SK-N-SH (cell line): ENCODE measurements at regions not wholly inside any gene's neighbourhood (a gene's known extent, or its start where the extent isn't known, plus 50 kb on each side); places are given as distances from the start of the nearest gene placed in this dataset.

ENCODE experiments used
- CTCF ChIA-PET: fragments of 300-600, 350-600 bp; formaldehyde crosslinking; extraction: SDS; loops from one replicate; lab custom pipeline; 2021; lab: Yijun Ruan, JAX
- POLR2A ChIA-PET: fragments of 350-600 bp; sonication (Branson Sonifier 250); formaldehyde crosslinking; extraction: SDS; loops from one replicate; lab custom pipeline; 2020; ENCODE audit warnings: antibody characterized with exemption, inconsistent platforms; lab: Yijun Ruan, JAX
- DNase-seq: peaks from one replicate; pipeline ENCODE4 v3.0.0; 2012
- H2AFZ ChIP-seq: fragments of 200-600 bp; sonication (generic); 2 replicates; pipeline ENCODE4 v1.8.1; 2016; ENCODE audit warnings: antibody characterized with exemption, mild to moderate bottlenecking, low read depth
- H3F3A ChIP-seq: fragments of 200-600 bp; sonication (generic); replicated peaks from 2 replicates; pipeline ENCODE3; 2016; ENCODE audit warnings: antibody characterized with exemption, mild to moderate bottlenecking; ENCODE audit not compliant: insufficient read depth
- H3K27ac ChIP-seq, 2 experiments: fragments of 200-500 bp in 1 of 2; fragments of 200-600 bp in 1 of 2; sonication (Bioruptor generic) in 1 of 2; sonication (generic), shearing (Covaris generic) in 1 of 2; 2 replicates each; pipeline versions ENCODE4 v1.5.1 to v1.6.1; 2014 to 2016; ENCODE audit warnings: low read depth in 2 of 2, inconsistent platforms in 1 of 2, low read length in 1 of 2, mild to moderate bottlenecking in 1 of 2, mixed read lengths in 1 of 2
- H3K27me3 ChIP-seq: fragments of 200-600 bp; sonication (generic), shearing (Covaris generic); 2 replicates; pipeline ENCODE4 v1.6.1; 2016; ENCODE audit warnings: mixed run types; ENCODE audit not compliant: insufficient read depth
- H3K36me3 ChIP-seq, 2 experiments: fragments of 200-500 bp in 1 of 2; fragments of 200-600 bp in 1 of 2; sonication (Bioruptor generic) in 1 of 2; sonication (generic) in 1 of 2; replicated peaks in 1 of 2; 2 replicates each; pipeline versions ENCODE3 to v1.5.1; 2014 to 2016; ENCODE audit warnings: low read length in 1 of 2, mild to moderate bottlenecking in 1 of 2; ENCODE audit not compliant: insufficient read depth in 2 of 2, control insufficient read depth in 1 of 2
- H3K4me1 ChIP-seq, 2 experiments: fragments of 200-500 bp in 1 of 2; fragments of 200-600 bp in 1 of 2; sonication (Bioruptor generic) in 1 of 2; sonication (generic), shearing (Covaris generic) in 1 of 2; 2 replicates each; pipeline versions ENCODE4 v1.5.1 to v1.6.1; 2014 to 2016; ENCODE audit warnings: low read depth in 1 of 2, low read length in 1 of 2, mixed run types in 1 of 2; ENCODE audit not compliant: insufficient read depth in 2 of 2, control insufficient read depth in 1 of 2
- H3K4me2 ChIP-seq: fragments of 200-600 bp; sonication (generic), shearing (Covaris generic); 2 replicates; pipeline ENCODE4 v1.6.1; 2017; ENCODE audit warnings: mixed run types
- H3K4me3 ChIP-seq, 2 experiments: fragments of 200-500 bp in 1 of 2; fragments of 200-600 bp in 1 of 2; sonication (Bioruptor generic) in 1 of 2; sonication (generic), shearing (Covaris generic) in 1 of 2; 2 replicates each; pipeline versions ENCODE4 v1.5.1 to v1.8.1; 2014 to 2016; ENCODE audit warnings: low read depth in 2 of 2, inconsistent platforms in 1 of 2, low read length in 1 of 2, mild to moderate bottlenecking in 1 of 2, mixed read lengths in 1 of 2, moderate library complexity in 1 of 2
- H3K79me2 ChIP-seq: fragments of 200-600 bp; sonication (generic); 2 replicates; pipeline ENCODE4 v1.8.1; 2017; ENCODE audit warnings: mild to moderate bottlenecking; ENCODE audit not compliant: insufficient read depth
- H3K9ac ChIP-seq: fragments of 200-600 bp; sonication (generic); 2 replicates; pipeline ENCODE4 v1.6.1; 2017; ENCODE audit warnings: mixed run types
- H3K9me2 ChIP-seq: fragments of 200-600 bp; sonication (generic); 2 replicates; pipeline ENCODE4 v1.6.1; 2017; ENCODE audit warnings: mixed run types
- H3K9me3 ChIP-seq: fragments of 200-600 bp; sonication (generic); 2 replicates; pipeline ENCODE4 v1.6.1; 2017; ENCODE audit warnings: mixed run types, mild to moderate bottlenecking, moderate library complexity
- H4K20me1 ChIP-seq: fragments of 200-600 bp; sonication (generic); 2 replicates; pipeline ENCODE4 v1.6.1; 2017; ENCODE audit warnings: mild to moderate bottlenecking, mixed run types; ENCODE audit not compliant: insufficient read depth
- CTCF ChIP-seq: fragments of 200-600 bp; sonication (generic); IDR thresholded peaks from 2 replicates; pipeline ENCODE4 v1.6.1; 2017; ENCODE audit warnings: antibody characterized with exemption, mild to moderate bottlenecking, moderate library complexity
- EP300 ChIP-seq, 2 experiments: IDR thresholded peaks; 2 replicates each; pipeline versions ENCODE4 v1.4.0 to v1.6.1; 2012; ENCODE audit warnings: borderline replicate concordance in 1 of 2, low read depth in 1 of 2, low read length in 1 of 2
- FOXM1 ChIP-seq: IDR thresholded peaks from 2 replicates; pipeline ENCODE4 v1.4.0; 2012; ENCODE audit warnings: low read depth, mild to moderate bottlenecking
- GATA2 ChIP-seq: sonication (generic); formaldehyde crosslinking; IDR thresholded peaks from 2 replicates; pipeline ENCODE4 v1.5.0; 2020; ENCODE audit warnings: mild to moderate bottlenecking, missing genetic modification reagents
- JUND ChIP-seq: IDR thresholded peaks from 2 replicates; pipeline ENCODE4 v1.4.0; 2012
- MAX ChIP-seq: IDR thresholded peaks from 2 replicates; pipeline ENCODE4 v1.4.0; 2012; ENCODE audit warnings: low read depth
- RAD21 ChIP-seq: IDR thresholded peaks from 2 replicates; pipeline ENCODE4 v1.6.1; 2012; ENCODE audit warnings: mild to moderate bottlenecking, low read length
- RCOR1 ChIP-seq: fragments of 150-350 bp; IDR thresholded peaks from 2 replicates; pipeline ENCODE4 v1.6.1; 2017; ENCODE audit warnings: antibody characterized with exemption, low read length
- REST ChIP-seq: IDR thresholded peaks from 2 replicates; pipeline ENCODE4 v1.6.1; 2012; ENCODE audit warnings: mild to moderate bottlenecking, low read depth, low read length, moderate library complexity
- SMC3 ChIP-seq: IDR thresholded peaks from 2 replicates; pipeline ENCODE4 v1.6.1; 2012; ENCODE audit warnings: low read depth, low read length, improper control_type of control experiment
- USF2 ChIP-seq: fragments of 150-350 bp; IDR thresholded peaks from 2 replicates; pipeline ENCODE4 v1.6.1; 2017; ENCODE audit warnings: antibody characterized with exemption, low read length, low read depth, borderline replicate concordance
- WGBS: methylation state at CpG from one replicate; pipeline ENCODE4 v1.1.6; 2017; ENCODE audit warnings: low lambda C conversion rate; 5-methylcytosine and 5-hydroxymethylcytosine counted together

- TF ChIP-seq CTCF (no peak), GATA2 (CRISPR knock-in tag) (no peak), USF2 (no peak)
Measured at GRCh38 chr13:65660731-65661130, 1569.4 kb downstream of the PCDH9 start (continued).

GRCh38 chr13:65656740-65657329 lies 1573.3 kb downstream of the PCDH9 start:
- CTCF ChIA-PET, result interaction anchor here (0.6 to 2.5 kb wide), 13 partner anchors 19 to 1568 kb away, joined by 3 to 8 read pairs (median 4); no protein-coding TSS in a partner anchor
- H3K4me2 ChIP-seq, result no peak overlapping the region
- TF ChIP-seq RAD21, result peak; percentile 75
- peak; percentile 44 for TF ChIP-seq SMC3
- TF ChIP-seq FOXM1, result no peak
- TF ChIP-seq CTCF, result peak; percentile 82
- POLR2A ChIA-PET, result no interaction called here
- H3K36me3 ChIP-seq, result no peaks in the 10 kb centered on the region
- H3K4me1 ChIP-seq, result peaks cover 0 to 5% of the 10 kb centered on the region in 2 experiments; a peak in 2 of 4 replicates
- WGBS, result 42% methylated on average over 1 of the region's 1 CpG
- no peaks in the 10 kb centered on the region for H4K20me1 ChIP-seq
- no peak overlapping the region for H3K4me3 ChIP-seq
- no peak overlapping the region for H2AFZ ChIP-seq
- DNase-seq, result no peak
- H3K9ac ChIP-seq, result no peak overlapping the region
- H3F3A ChIP-seq, result no peaks in the 10 kb centered on the region
- no peaks in the 10 kb centered on the region for H3K79me2 ChIP-seq
- no peaks in the 10 kb centered on the region for H3K9me3 ChIP-seq
- no peaks in the 10 kb centered on the region for H3K9me2 ChIP-seq
- H3K27ac ChIP-seq, result no peak overlapping the region
- no peaks in the 10 kb centered on the region for H3K27me3 ChIP-seq

GRCh38 chr13:65653613-65654012 lies 1576.5 kb downstream of the PCDH9 start:
- WGBS, result 63% methylated on average over 2 of the region's 2 CpGs
- Histone ChIP-seq H3K9me3 (no peaks in the 10 kb centered on the region), H3K4me2 (no peak overlapping the region), H4K20me1 (no peaks in the 10 kb centered on the region), H3K27me3 (no peaks in the 10 kb centered on the region), H3K4me1 (peaks cover 0 to 5% of the 10 kb centered on the region in 2 experiments; a peak in 2 of 4 replicates), H3K36me3 (no peaks in the 10 kb centered on the region), H2AFZ (0 out of 2 replicates have a peak overlapping the region, but pooled peaks have one; percentile 23), H3K9me2 (no peaks in the 10 kb centered on the region), H3K9ac (no peak overlapping the region), H3K4me3 (no peak overlapping the region), H3K27ac (peak overlapping the region in 1 of 2 experiments; percentile 50; a peak in 1 of 4 replicates), H3K79me2 (no peaks in the 10 kb centered on the region), H3F3A (no peaks in the 10 kb centered on the region)
- ChIA-PET POLR2A (no interaction called here), CTCF (interaction anchor here (1.1 to 1.9 kb wide), 3 partner anchors 22 to 1036 kb away, joined by 3 to 6 read pairs (median 3); no protein-coding TSS in a partner anchor)
- TF ChIP-seq JUND, result no peak
- TF ChIP-seq GATA2 (CRISPR knock-in tag), result 0 out of 2 replicates have a peak, but pooled peaks have one; percentile 11
- TF ChIP-seq MAX, result no peak
- TF ChIP-seq REST, result no peak
- peak; percentile 1; the same call in 1 of the 2 replicates for TF ChIP-seq SMC3
- TF ChIP-seq EP300 (IDR thresholded peaks at IDR 0.05; ENCODE audit: borderline replicate concordance in 1 of 2, low read depth in 1 of 2, low read length in 1 of 2), result peak in 1 of 2 experiments; percentile 53; a peak in 1 of 4 replicates
- no peak for TF ChIP-seq CTCF
- TF ChIP-seq RCOR1, result peak; percentile 11; the same call in 1 of the 2 replicates
- peak; percentile 14 for DNase-seq
